A673 (cell line): ENCODE measurements at regions not wholly inside any gene's neighbourhood (a gene's known extent, or its start where the extent isn't known, plus 50 kb on each side); places are given as distances from the start of the nearest gene placed in this dataset.

Experiments
- BruUV-seq: library from RNA; stranded (reverse); fragments of 400-500 nt; replicated peaks from 2 replicates; lab custom pipeline; 2021; lab: Mats Ljungman, UMichigan
- CTCF ChIA-PET: fragments of 300-600 bp; sonication (Branson Sonifier 250); formaldehyde crosslinking; loops from one replicate; lab custom pipeline; 2022; ENCODE audit warnings: antibody characterized with exemption; lab: Charles Lee
- POLR2A ChIA-PET: fragments of 300-600 bp; sonication (Branson Sonifier 250); formaldehyde crosslinking; loops from one replicate; lab custom pipeline; 2022; ENCODE audit warnings: antibody characterized with exemption; ENCODE audit not compliant: low non-redundant PET; lab: Charles Lee
- DNase-seq: peaks from one replicate; pipeline ENCODE4 v3.0.0-alpha.2; 2015; ENCODE audit warnings: low spot score
- H3K27ac ChIP-seq: fragments of 200-600 bp; sonication (generic); 2 replicates; pipeline ENCODE4 v1.5.1; 2016; ENCODE audit warnings: mixed run types, low read depth, mild to moderate bottlenecking, mixed read lengths, antibody characterized with exemption, low read length; ENCODE audit not compliant: poor library complexity, severe bottlenecking
- H3K27me3 ChIP-seq: fragments of 200-600 bp; sonication (generic); replicated peaks from 2 replicates; pipeline ENCODE4 v1.6.1; 2017; ENCODE audit warnings: mixed run types, low read depth, mild to moderate bottlenecking, mixed read lengths, antibody characterized with exemption, low read length; ENCODE audit not compliant: insufficient read depth, poor library complexity
- H3K36me3 ChIP-seq: fragments of 200-600 bp; sonication (generic); 2 replicates; pipeline ENCODE4 v1.6.1; 2016; ENCODE audit warnings: mixed run types, mild to moderate bottlenecking, mixed read lengths, antibody characterized with exemption, low read length; ENCODE audit not compliant: insufficient read depth, poor library complexity, severe bottlenecking
- H3K4me1 ChIP-seq: fragments of 200-600 bp; sonication (generic); 2 replicates; pipeline ENCODE4 v1.6.1; 2017; ENCODE audit warnings: mixed run types, mild to moderate bottlenecking, mixed read lengths, antibody characterized with exemption, low read length; ENCODE audit not compliant: insufficient read depth, poor library complexity, severe bottlenecking
- H3K4me3 ChIP-seq: fragments of 200-600 bp; sonication (generic); 2 replicates; pipeline ENCODE4 v1.5.1; 2016; ENCODE audit warnings: low read depth, mixed run types, mild to moderate bottlenecking, mixed read lengths, low read length; ENCODE audit not compliant: poor library complexity, severe bottlenecking
- H3K9me3 ChIP-seq: fragments of 200-600 bp; sonication (generic); 2 replicates; pipeline ENCODE4 v1.6.1; 2016; ENCODE audit warnings: mixed run types, low read depth, mild to moderate bottlenecking, mixed read lengths, antibody characterized with exemption, low read length; ENCODE audit not compliant: poor library complexity, severe bottlenecking
- CTCF ChIP-seq: fragments of 300-800, 200-600 bp; sonication (generic); conservative IDR thresholded peaks from 2 replicates; pipeline ENCODE4 v1.5.1; 2017; ENCODE audit warnings: low read depth, mild to moderate bottlenecking, antibody characterized with exemption, low read length, moderate library complexity, mixed read lengths
- EZH2 ChIP-seq: fragments of 200-600 bp; sonication (generic); IDR thresholded peaks from 2 replicates; pipeline ENCODE4 v1.6.1; 2017; ENCODE audit warnings: borderline replicate concordance, low read depth, mild to moderate bottlenecking, mixed read lengths, antibody characterized with exemption, low read length; ENCODE audit not compliant: poor library complexity, severe bottlenecking
- intact Hi-C: fragments of 100-400 bp; cut with micrococcal nuclease; formaldehyde crosslinking; loops from one replicate; pipeline ENCODE4 v1.10.0; 2022; ENCODE audit not compliant: unreplicated experiment

DNA sequence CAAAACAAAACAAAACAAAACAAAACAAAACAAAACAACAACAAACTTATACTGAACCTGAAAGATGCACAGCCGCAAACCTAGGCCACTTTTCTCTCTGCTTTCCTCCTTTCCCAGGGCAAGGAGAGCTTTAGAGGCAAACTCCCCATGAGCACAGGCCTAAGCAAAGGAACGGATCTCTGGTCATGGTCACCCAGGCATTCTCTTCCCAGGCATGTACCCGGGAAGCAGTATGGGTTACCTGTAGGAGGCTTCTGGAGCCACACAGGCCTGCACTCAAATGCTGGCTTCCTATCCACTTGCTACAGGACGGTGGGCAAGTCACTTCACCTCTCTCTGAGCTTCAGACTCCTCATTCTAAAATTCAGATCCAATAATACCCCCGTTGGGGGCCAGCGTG lies 171.8 kb downstream of the SMAD6 start:
- no peak for TF ChIP-seq CTCF
- no peak for TF ChIP-seq EZH2
- no peak overlapping the region for H3K27ac ChIP-seq
- DNase-seq = no peak
- no peaks in the 10 kb centered on the region for H3K27me3 ChIP-seq
- no peaks in the 10 kb centered on the region for H3K9me3 ChIP-seq
- POLR2A ChIA-PET = no interaction called here
- intact Hi-C loops = no loop called here
- H3K4me3 ChIP-seq = no peak overlapping the region
- CTCF ChIA-PET = no interaction called here
- no peaks in the 10 kb centered on the region for H3K36me3 ChIP-seq
- no TSS peak for BruUV-seq
- no peaks in the 10 kb centered on the region for H3K4me1 ChIP-seq

DNA sequence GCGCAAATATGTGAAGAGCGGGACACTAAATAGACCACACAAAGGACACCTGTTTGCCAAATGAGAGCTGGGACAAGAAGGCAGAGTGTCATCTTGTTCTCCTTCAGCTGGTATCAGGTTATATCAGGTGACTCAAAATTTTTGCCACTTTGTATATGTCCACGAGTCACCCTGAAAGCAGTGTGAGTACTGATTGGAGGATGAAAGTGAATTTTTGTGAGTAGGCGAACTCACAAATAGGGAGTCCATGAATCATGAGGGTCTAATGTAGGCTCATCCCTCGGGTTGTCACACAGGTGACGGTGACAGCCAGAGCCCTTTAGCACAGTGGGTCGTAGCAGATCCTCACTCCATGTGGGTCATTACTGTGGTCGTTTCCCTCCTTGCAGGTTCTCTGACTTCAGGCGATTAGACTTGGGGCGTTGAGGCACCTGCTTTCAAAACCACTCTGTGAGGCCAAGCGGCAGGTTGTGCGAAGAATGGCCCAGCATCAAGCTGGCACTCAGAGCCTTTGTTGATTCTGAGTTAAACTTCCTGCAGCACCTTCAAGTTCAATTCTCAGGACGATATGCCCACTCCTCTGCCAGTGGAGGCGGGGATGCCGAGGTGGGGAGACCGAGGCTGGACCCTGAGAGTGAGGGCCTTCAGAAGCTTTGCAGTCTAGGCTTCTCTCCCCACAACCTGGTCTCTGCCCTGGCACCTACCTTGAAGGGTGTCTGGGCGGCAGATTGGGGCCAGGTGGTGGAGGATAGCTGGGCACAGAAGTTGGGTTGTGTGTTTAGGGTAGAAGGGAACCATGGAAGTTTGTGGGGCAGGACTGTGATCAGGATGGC lies 173.8 kb downstream of the SMAD6 start:
- Histone ChIP-seq H3K4me1 (no peaks in the 10 kb centered on the region), H3K9me3 (no peaks in the 10 kb centered on the region), H3K4me3 (no peak overlapping the region), H3K27ac (no peak overlapping the region), H3K36me3 (no peaks in the 10 kb centered on the region), H3K27me3 (no peaks in the 10 kb centered on the region)
- CTCF ChIA-PET = no interaction called here
- DNase-seq = no peak
- intact Hi-C loops = no loop called here
- BruUV-seq = no TSS peak
- POLR2A ChIA-PET = interaction anchor here (0.6 kb wide), 1 partner anchor 1000 kb away, joined by 6 read pairs; no protein-coding TSS in a partner anchor
- TF ChIP-seq EZH2 = no peak
- no peak for TF ChIP-seq CTCF

DNA sequence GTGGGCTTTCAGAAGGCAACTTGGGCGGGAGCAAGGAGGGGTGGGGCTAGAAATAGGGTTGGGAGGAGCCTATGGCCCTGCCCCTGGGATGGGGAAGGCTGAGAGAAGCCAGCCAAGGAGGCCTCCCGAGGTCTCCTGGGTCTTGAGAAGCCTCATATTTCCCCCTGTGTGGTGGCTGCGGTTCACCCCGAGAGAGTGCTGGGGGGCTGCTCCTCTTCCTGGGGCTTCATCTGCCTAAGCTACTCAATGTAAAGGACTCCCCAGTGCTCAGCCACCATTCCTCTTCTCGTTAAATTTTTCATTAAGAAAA lies 174.3 kb downstream of the SMAD6 start:
- intact Hi-C loops = no loop called here
- POLR2A ChIA-PET = no interaction called here
- Histone ChIP-seq H3K36me3 (no peaks in the 10 kb centered on the region), H3K27me3 (no peaks in the 10 kb centered on the region), H3K4me1 (no peaks in the 10 kb centered on the region), H3K27ac (no peak overlapping the region), H3K4me3 (no peak overlapping the region), H3K9me3 (no peaks in the 10 kb centered on the region)
- BruUV-seq = no TSS peak
- TF ChIP-seq EZH2 = no peak
- TF ChIP-seq CTCF = no peak
- DNase-seq = no peak
- CTCF ChIA-PET = no interaction called here
